SK-MEL-5 (cell line): ENCODE measurements at regions not wholly inside any gene's neighbourhood (a gene's known extent, or its start where the extent isn't known, plus 50 kb on each side); places are given as distances from the start of the nearest gene placed in this dataset.
"Not testable (repeated sequence)": the region's sequence is repeated elsewhere in the genome, so short reads cannot be mapped to it uniquely, and the experiment has no call there.

Experiments used
- DNase-seq: peaks from one replicate; pipeline ENCODE4 v3.0.0-alpha.2; 2016; ENCODE audit warnings: low read depth, low spot score
- in situ Hi-C: cut with HindIII; loops from 2 replicates; pipeline ENCODE4 v1.10.0; 2016; ENCODE audit warnings: low sequenced_read_pairs, high pct_unique_total_duplicates, low pct_unique_long_range_greater_than_20kb

GRCh38 chr5:85662969-85663707 lies 954.6 kb upstream of the COX7C start:
- DNase-seq, in situ Hi-C loops: not testable (repeated sequence)

GRCh38 chr5:85663708-85664031 lies 954.1 kb upstream of the COX7C start:
- in situ Hi-C loops, result no loop called here
- DNase-seq, result peak; percentile 15

GRCh38 chr5:85670417-85670816 lies 947.3 kb upstream of the COX7C start:
- in situ Hi-C loops, result no loop called here
- DNase-seq, result no peak

GRCh38 chr5:85671223-85671970 lies 946.3 kb upstream of the COX7C start:
- peak; percentile 68 for DNase-seq
- in situ Hi-C loops, result no loop called here

- DNase-seq, result peak; percentile 1
- in situ Hi-C loops, result no loop called here
Measured at GRCh38 chr5:85681871-85682270, 935.9 kb upstream of the COX7C start.

GRCh38 chr5:85684351-85684750 lies 933.4 kb upstream of the COX7C start:
- no peak for DNase-seq
- in situ Hi-C loops, result no loop called here

- DNase-seq, result no peak
- in situ Hi-C loops, result no loop called here
Measured at GRCh38 chr5:85703296-85703695, 914.4 kb upstream of the COX7C start.

GRCh38 chr5:85709728-85710127 lies 908.0 kb upstream of the COX7C start:
- in situ Hi-C loops, result no loop called here
- DNase-seq, result no peak

- in situ Hi-C loops, result no loop called here
- DNase-seq, result no peak
Measured at GRCh38 chr5:85716344-85717202, 901.2 kb upstream of the COX7C start.

GRCh38 chr5:85717203-85717563 lies 900.6 kb upstream of the COX7C start:
- in situ Hi-C loops, result no loop called here
- no peak for DNase-seq

GRCh38 chr5:85732185-85732584 lies 885.6 kb upstream of the COX7C start:
- no peak for DNase-seq
- in situ Hi-C loops, result no loop called here

GRCh38 chr5:85741972-85742371 lies 875.8 kb upstream of the COX7C start:
- DNase-seq, result no peak
- in situ Hi-C loops, result no loop called here

- in situ Hi-C loops, result no loop called here
- DNase-seq, result no peak
Measured at GRCh38 chr5:85760519-85760918, 857.2 kb upstream of the COX7C start.

- no peak for DNase-seq
- in situ Hi-C loops, result no loop called here
Measured at GRCh38 chr5:85769347-85769746, 848.4 kb upstream of the COX7C start.

- no peak for DNase-seq
- in situ Hi-C loops, result no loop called here
Measured at GRCh38 chr5:85784746-85785145, 833.0 kb upstream of the COX7C start.

GRCh38 chr5:85813146-85813545 lies 804.6 kb upstream of the COX7C start:
- in situ Hi-C loops, result no loop called here
- no peak for DNase-seq

GRCh38 chr5:85814596-85814995 lies 803.1 kb upstream of the COX7C start:
- in situ Hi-C loops, result no loop called here
- DNase-seq, result no peak
